Left ventricle myocardium superior (tissue), 1 donor: ENCODE measurements at regions not wholly inside any gene's neighbourhood (a gene's known extent, or its start where the extent isn't known, plus 50 kb on each side); places are given as distances from the start of the nearest gene placed in this dataset.
"Not testable (repeated sequence)": the region's sequence is repeated elsewhere in the genome, so short reads cannot be mapped to it uniquely, and the experiment has no call there.

Source experiments
- ATAC-seq: fragments of 200-7000 bp; cut with Tn5 transposase; one replicate; pipeline ENCODE4 v1.9.1; 2020; ENCODE audit warnings: mild to moderate bottlenecking, moderate library complexity
- DNase-seq: peaks from one replicate; pipeline ENCODE4 v3.0.0-alpha.2; 2020
- intact Hi-C: fragments of 100-400 bp; cut with micrococcal nuclease; formaldehyde crosslinking; loops from one replicate; pipeline ENCODE4 v1.11.0; 2022
- donor health status: DM: no; HTN: yes; CAD: no; lungs with severe emphysema.

GRCh38 chr15:70512772-70513362 lies 250.5 kb downstream of the UACA start:
- intact Hi-C loops, result no loop called here
- ATAC-seq (peak; percentile 50), DNase-seq (peak; percentile 42)

DNA sequence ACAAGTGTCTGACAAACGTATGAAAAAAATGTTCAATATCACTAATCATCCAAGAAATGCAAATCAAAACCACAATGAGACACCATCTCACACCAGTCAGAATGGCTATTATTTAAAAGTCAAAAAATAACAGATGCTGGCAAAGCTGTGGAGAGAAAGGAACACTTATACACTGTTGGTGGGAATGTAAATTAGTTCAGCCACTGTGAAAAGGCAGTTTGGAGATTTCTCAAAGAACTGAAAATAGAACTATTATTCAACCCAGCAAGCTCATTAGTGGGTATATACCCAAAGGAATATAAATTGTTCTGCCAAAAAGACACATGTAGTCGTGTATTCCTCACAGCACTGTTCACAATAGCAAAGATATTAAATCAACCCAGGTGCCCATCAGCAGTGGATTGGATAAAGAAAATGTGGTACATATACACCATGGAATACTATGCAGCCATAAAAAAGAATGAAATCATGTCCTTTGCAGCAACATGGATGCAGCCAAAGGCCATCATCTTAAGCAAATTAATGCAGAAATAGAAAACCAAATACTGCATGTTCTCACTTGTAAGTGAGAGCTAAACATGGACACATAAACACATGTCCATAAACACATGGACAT lies 251.3 kb downstream of the UACA start:
- DNase-seq, intact Hi-C loops, ATAC-seq: not testable (repeated sequence)

- intact Hi-C loops, result no loop called here
- DNase-seq (no peak), ATAC-seq (no peak)
These were observed 252.9 kb downstream of the UACA start for GRCh38 chr15:70510433-70510832.

DNA sequence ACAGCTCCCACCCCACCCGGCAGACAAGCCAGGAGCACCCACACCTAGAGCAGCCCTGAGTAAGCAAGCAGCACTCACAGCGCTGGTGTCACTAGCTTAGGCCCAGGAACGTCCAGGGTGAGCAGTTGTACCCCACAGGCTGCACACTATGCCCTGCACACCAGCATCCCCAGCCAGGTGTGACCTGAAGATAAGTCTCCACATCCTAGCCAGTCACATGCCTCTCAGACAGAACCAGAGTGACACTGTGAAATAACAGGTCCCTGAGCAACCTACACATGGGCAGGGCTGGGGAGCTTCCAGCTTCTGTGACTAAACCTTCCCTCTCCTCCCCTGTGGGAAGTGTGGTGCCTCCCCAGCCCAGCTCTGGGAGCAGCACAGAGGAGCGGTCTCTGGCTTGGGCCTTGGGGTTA lies 253.6 kb downstream of the UACA start:
- no peak for ATAC-seq
- DNase-seq, result no peak
- intact Hi-C loops, result no loop called here

DNA sequence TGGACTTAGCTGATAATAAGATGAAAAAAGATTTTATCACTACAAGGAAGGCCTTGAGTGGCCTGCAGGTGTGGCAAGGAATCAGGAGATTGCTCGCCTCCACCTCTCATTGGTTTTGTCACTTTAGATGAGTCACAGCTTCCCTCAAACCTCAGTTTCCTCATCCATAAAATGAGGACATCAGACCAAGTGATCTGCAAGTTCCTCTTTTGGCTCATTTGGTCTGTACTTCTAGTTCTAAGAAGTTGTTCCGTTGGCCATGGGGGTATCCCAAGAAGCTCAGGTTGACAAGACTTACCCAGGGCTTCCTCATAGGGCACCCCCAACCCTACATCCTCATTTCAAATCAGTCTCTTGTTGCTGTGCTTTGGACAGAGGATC lies 254.1 kb downstream of the UACA start:
- intact Hi-C loops, result no loop called here
- DNase-seq, result no peak
- peak; percentile 17 for ATAC-seq

DNA sequence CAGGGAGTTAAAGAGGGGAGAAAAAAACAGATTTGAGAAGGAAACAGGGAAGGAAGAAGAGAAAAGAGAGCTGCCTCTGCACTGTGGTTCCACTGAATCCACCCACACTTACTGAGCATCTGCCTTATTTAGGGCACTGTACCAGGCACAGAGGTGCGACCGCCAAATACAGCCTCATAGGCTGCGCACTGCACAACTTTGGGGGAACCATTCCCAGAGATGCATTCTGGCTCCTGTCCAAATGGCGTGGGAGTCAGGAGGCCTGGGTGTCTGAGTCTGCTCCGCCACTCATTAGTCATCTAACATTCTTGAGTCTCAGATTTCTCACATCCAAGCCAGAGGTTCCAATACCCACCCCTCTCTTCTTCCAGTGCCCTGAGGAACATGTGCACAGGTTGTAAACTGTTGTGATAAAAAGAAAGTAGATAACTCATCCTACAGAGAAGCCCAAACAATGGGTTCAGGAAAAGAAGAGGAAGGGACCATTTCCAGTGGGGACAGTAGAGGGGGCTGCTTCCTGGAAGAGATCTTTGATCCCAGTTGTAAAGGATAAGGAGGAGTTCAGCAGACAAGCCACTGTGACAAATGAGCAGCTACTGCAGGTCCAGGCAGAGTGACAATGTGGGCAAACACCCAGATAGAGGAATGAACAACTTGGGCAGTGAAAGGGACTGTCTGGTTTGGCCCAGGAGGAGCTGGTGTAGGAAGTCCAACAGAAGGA lies 254.6 kb downstream of the UACA start:
- ATAC-seq, result no peak
- intact Hi-C loops, result no loop called here

GRCh38 chr15:70507772-70508371 lies 255.5 kb downstream of the UACA start:
- intact Hi-C loops, result no loop called here
- DNase-seq (no peak), ATAC-seq (no peak)

More for the DNA sequence above, 254.6 kb downstream of the UACA start:
- DNase-seq, result no peak

DNA sequence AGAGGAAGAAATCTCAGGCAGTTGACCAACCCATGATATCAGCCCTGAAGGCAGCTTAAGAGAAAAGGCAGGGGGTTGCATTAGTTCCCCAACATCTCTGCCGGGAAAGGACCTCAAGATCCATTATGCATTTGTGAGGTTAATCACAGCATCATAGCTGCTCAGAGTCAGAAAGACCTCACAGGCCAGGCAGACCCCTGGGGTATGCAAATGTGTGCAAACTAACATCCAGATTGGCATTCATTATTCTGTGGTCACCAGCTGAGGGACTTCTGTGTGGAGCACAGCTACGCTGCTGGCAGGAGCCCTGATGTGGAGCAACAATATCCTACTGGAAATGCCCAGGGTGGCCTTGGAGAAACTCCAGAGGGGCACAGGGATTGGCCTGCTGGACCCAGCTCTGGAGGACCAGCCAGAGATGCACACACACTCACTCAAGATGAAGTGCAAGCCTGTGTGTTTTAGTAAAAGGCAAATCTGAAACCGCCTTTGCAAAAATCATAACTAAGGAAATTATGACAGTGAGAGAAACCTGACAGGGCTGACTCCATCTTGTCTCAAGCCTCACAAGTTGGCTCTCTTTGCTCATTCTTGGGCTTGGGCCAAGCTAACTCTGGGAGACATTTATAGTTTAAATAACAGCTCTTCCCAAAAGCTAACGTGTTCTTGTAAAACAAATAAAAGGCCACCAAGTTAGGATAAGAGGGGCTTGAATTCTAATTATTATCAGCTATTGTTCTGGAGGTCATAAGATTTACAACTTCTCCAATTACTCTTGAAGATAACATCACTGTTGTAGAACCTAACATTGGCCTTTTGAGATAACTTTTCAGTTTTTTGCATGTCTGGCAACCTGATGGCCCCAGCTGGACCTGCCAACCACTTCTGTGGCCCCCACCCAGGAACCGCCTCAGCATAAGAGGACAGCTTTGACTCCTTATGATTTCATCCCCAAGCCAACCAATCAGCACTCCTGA lies 257.1 kb downstream of the UACA start:
- DNase-seq, result no peak
- intact Hi-C loops, result no loop called here
- no peak for ATAC-seq

DNA sequence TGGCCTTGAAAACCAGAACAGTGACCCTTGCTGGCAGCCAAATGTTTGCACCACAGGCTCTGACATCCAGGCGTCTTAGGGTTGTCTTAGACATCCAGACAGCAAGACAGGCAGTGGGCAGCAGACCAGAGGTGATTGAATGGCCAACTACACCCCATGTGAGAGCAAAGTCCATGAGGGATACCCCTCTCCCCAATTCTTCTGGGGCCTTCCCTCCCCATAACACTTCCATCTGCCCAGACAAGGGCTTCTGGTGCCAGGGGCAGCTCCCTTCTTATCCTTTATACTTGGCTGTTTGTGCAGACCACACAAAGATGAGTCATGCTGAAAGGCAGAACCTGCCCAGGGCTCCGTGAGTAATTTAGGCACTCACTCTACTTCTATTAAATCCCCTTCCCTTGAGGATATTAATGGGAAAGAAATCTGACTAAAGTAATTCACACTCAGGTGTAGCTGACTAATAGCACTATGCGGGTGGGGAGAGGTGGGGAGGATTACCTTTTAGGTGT lies 257.9 kb downstream of the UACA start:
- ATAC-seq, result peak; percentile 39

DNA sequence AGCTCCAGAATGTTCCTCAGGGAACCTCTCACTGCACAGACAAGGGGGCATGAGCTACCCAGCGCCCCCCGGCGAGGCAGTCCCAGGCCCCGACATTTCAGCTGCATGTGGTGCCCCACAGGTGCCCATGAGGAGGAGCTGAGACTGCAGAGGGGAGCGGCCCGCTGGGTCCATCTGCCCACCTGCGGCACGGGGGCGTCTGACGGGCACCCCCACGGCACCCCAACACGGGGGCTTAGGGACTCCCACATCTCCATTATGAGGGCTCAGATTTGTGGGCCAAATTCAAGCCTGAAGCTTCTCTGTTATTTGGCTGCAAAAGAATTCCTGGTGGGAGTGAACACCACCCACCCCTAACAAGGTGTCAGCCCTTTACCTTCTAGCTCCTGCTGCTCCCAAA lies 258.4 kb downstream of the UACA start:
- no peak for ATAC-seq
- no peak for DNase-seq
- intact Hi-C loops, result no loop called here

More for the DNA sequence above, 257.9 kb downstream of the UACA start:
- intact Hi-C loops, result no loop called here
- no peak for DNase-seq

DNA sequence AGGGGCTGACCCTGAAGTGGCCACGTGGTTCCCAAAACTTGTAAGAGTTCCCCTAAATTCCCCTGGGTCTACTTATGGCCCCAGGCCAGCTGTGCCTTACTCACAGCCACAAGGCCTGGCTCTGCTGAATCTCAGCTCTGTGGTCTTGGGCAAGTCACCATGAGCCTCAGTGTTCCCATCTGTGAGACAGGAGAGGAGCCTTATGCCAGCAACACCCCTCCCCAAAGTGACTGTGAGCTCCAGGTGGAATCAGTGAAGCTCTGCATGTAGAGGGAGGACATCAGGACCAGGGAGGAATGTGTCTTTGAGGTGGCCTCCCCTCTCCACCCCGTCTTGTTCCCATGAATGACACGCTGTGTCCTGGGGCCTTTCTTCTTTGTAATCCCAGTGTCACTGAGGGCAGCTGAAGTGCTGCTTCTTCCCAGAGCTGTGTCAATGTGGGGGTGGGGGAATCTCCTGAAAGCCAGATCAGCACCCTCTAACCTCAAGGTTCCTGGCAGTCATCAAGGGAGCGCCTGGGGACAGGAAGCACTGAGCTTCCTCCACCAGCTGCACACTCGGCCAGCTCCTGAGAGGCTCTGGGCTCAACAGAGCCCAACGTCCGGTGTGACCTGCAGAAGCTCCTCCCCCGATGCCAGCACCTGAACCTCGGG lies 258.9 kb downstream of the UACA start:
- peak; percentile 71 for DNase-seq
- peak; percentile 75 for ATAC-seq
- intact Hi-C loops, result no loop called here

- DNase-seq (no peak), ATAC-seq (no peak)
- intact Hi-C loops, result no loop called here
These were observed 259.5 kb downstream of the UACA start for GRCh38 chr15:70503798-70504298.

DNA sequence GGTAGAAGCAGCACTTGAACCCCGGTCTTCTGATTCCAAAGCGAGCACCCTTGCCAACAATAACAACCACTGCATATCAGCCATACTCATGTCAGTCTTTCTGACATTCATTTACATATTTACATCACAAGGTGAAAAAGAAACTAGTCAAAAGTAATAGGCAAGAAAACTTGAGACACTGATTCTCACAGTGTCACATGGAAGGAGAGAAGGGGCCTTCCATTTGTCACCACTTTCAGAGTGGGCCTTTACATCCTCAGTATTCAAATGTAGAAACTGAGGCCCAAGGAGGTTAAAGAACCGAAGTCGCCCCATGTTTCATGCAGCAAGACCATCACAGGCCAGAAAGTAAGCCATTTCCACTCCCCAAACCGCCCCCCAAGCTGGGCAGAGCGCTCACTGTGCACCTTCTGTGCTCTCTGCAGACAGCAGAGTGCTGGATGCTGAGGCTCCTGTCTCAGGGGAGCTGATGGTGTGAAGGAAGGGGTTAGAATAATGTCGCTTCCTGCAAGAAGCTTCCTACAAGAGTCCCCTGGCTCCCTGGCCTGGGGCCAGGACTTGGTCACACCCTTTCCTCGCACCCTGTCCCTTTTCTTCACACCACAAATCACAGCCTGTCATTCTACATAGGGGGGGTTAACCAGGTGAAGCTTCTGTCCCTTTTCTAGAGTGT lies 260.1 kb downstream of the UACA start:
- intact Hi-C loops, result no loop called here
- no peak for DNase-seq
- no peak for ATAC-seq

DNA sequence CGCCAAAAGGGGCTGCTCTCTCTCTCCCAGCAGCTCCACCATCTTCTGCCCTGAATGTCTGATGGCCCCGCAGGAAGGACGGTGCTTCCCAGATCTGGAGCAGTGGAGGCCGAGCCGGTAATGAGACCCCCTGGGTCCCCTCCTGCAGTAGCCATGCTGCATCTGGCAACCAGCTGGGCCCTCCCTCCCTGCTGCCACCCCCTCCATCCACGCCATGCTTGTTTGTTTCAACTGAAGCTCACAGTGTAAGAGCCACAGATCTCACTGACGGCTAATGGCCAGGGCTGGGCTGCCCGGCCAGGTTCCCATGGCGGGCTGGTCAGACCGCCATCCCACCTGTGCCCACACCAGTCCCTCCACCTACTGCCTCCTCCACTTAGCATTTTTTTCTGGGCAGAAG lies 260.8 kb downstream of the UACA start:
- intact Hi-C loops, result no loop called here
- no peak for ATAC-seq
- DNase-seq, result no peak

DNA sequence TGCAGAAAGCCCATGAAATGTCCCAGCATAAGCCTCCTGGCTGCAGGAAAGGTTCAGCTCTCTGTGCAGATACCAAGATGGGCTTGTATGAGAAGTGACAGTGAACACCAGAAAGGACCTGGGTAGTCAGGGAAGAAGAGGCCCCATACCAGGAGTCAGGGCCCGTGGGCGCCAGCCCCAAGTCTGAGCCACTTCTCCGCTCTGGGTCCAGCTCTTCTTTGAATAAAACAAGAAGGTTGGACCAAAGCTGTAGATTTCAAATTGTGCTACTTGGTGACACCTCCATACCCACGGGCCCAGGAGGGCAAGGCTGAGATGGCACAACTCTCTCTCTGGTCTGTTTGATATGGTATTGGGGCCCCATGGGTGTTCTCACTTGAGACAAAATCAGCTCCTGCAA lies 261.5 kb downstream of the UACA start:
- ATAC-seq, result no peak
- no peak for DNase-seq
- intact Hi-C loops, result no loop called here

- DNase-seq, result no peak
- no peak for ATAC-seq
- intact Hi-C loops, result no loop called here
These were observed 262.1 kb downstream of the UACA start for GRCh38 chr15:70501121-70501727.

- intact Hi-C loops, result no loop called here
- DNase-seq (no peak), ATAC-seq (no peak)
These were observed 263.6 kb downstream of the UACA start for GRCh38 chr15:70499791-70500190.
